A549 (cell line): ENCODE measurements at regions not wholly inside any gene's neighbourhood (a gene's known extent, or its start where the extent isn't known, plus 50 kb on each side); places are given as distances from the start of the nearest gene placed in this dataset.

Experiments
- ATAC-seq, 2 experiments: fragments of 200-7000 bp in 1 of 2; fragments of >200 bp in 1 of 2; cut with Nextera tagmentation in 1 of 2; cut with Tn5 transposase in 1 of 2; 3 replicates each; pipeline versions ENCODE4 v1.8.0 to v1.9.1; 2018 to 2020; ENCODE audit warnings: mild to moderate bottlenecking in 1 of 2, moderate library complexity in 1 of 2
- CTCF ChIA-PET: fragments of 300-600 bp; sonication (Branson Sonifier 250); formaldehyde crosslinking; extraction: SDS; loops from one replicate; lab custom pipeline; 2021; ENCODE audit warnings: antibody characterized with exemption, inconsistent platforms; lab: Yijun Ruan, JAX
- POLR2A ChIA-PET: fragments of 350-600 bp; formaldehyde crosslinking; extraction: SDS; loops from one replicate; lab custom pipeline; 2021; ENCODE audit warnings: antibody characterized with exemption, inconsistent platforms; lab: Yijun Ruan, JAX
- DNase-seq, 2 experiments: peaks; one replicate each; pipeline versions ENCODE4 v3.0.0 to v3.0.0-alpha.2; 2011 to 2016; ENCODE audit warnings: low read depth in 1 of 2, low spot score in 1 of 2
- FAIRE-seq: peaks from 2 replicates; lab custom pipeline; 2011; peaks lifted over from hg19 to GRCh38; lab: Jason Lieb, UNC
- H3K27ac ChIP-seq, 2 experiments: fragments of >200 bp; sonication (Bioruptor Twin); formaldehyde crosslinking; 3 replicates each; pipeline ENCODE4 v1.5.1; 2016 to 2017
- H3K4me1 ChIP-seq: fragments of >200 bp; sonication (Bioruptor Twin); formaldehyde crosslinking; 3 replicates; pipeline ENCODE4 v1.6.1; 2016
- H3K4me2 ChIP-seq: fragments of >200 bp; sonication (Bioruptor Twin); formaldehyde crosslinking; 3 replicates; pipeline ENCODE4 v1.6.1; 2016
- H3K4me3 ChIP-seq: fragments of >200 bp; sonication (Bioruptor Twin); formaldehyde crosslinking; 3 replicates; pipeline ENCODE4 v1.5.1; 2016
- H3K9me3 ChIP-seq: fragments of >200 bp; sonication (Bioruptor Twin); formaldehyde crosslinking; 3 replicates; pipeline ENCODE4 v1.6.1; 2016
- CBX2 ChIP-seq: fragments of 200-600 bp; sonication (generic); IDR thresholded peaks from 2 replicates; pipeline ENCODE4 v1.6.1; 2016; ENCODE audit warnings: low read depth, mild to moderate bottlenecking, borderline replicate concordance
- CEBPB ChIP-seq, 2 experiments: fragments of >200 bp in 1 of 2; sonication (Bioruptor Twin) in 1 of 2; formaldehyde crosslinking in 1 of 2; IDR thresholded peaks; 2 replicates each; pipeline ENCODE4 v1.6.1; 2012 to 2016
- CHD4 ChIP-seq: fragments of 200-600 bp; sonication (generic); IDR thresholded peaks from 2 replicates; pipeline ENCODE4 v1.6.1; 2016; ENCODE audit warnings: antibody characterized with exemption, mild to moderate bottlenecking, borderline replicate concordance
- E2F6 ChIP-seq: IDR thresholded peaks from 2 replicates; pipeline ENCODE4 v1.6.1; 2012; ENCODE audit warnings: low read depth, borderline replicate concordance
- ELK1 ChIP-seq: fragments of 150-350 bp; IDR thresholded peaks from 2 replicates; pipeline ENCODE4 v1.6.1; 2014; ENCODE audit warnings: low read depth, mild to moderate bottlenecking, low read length
- EP300 ChIP-seq, 2 experiments: fragments of >200 bp; sonication (Bioruptor Twin); formaldehyde crosslinking; IDR thresholded peaks; 2 replicates in 1 of 2; 3 replicates in 1 of 2; pipeline ENCODE4 v1.6.1; 2016 to 2017
- ESRRA ChIP-seq: fragments of 150-350 bp; IDR thresholded peaks from 2 replicates; pipeline ENCODE4 v1.6.1; 2014; ENCODE audit warnings: mild to moderate bottlenecking, low read length, borderline replicate concordance
- FOSL2 ChIP-seq, 2 experiments: fragments of 450-650 bp in 1 of 2; fragments of >200 bp in 1 of 2; sonication (Bioruptor Twin) in 1 of 2; formaldehyde crosslinking; IDR thresholded peaks; 2 replicates each; pipeline versions ENCODE4 v1.5.0 to v1.6.1; 2016 to 2020; ENCODE audit warnings: mild to moderate bottlenecking in 1 of 2, moderate library complexity in 1 of 2
- FOXS1 ChIP-seq: fragments of 250-450 bp; sonication (Bioruptor Pico); IDR thresholded peaks from 2 replicates; pipeline ENCODE4 v1.5.0; 2020; ENCODE audit warnings: mild to moderate bottlenecking, moderate library complexity
- HEYL ChIP-seq: fragments of 250-450 bp; sonication (Bioruptor Pico); IDR thresholded peaks from 2 replicates; pipeline ENCODE4 v1.8.0; 2021; ENCODE audit warnings: mild to moderate bottlenecking, moderate library complexity
- HMGXB4 ChIP-seq: fragments of 250-450 bp; sonication (Bioruptor Pico); IDR thresholded peaks from 2 replicates; pipeline ENCODE4 v1.5.0; 2021; ENCODE audit warnings: mild to moderate bottlenecking, moderate library complexity, borderline replicate concordance
- HOXA7 ChIP-seq: fragments of 250-450 bp; sonication (Bioruptor Pico); IDR thresholded peaks from 2 replicates; pipeline ENCODE4 v1.5.0; 2020; ENCODE audit warnings: mild to moderate bottlenecking, moderate library complexity
- HOXB13 ChIP-seq: fragments of 250-450 bp; sonication (Bioruptor Pico); IDR thresholded peaks from 2 replicates; pipeline ENCODE4 v1.5.0; 2020; ENCODE audit warnings: low read depth, mild to moderate bottlenecking, moderate library complexity
- HOXB5 ChIP-seq: fragments of 250-450 bp; sonication (Bioruptor Pico); IDR thresholded peaks from 2 replicates; pipeline ENCODE4 v1.5.0; 2020; ENCODE audit warnings: mild to moderate bottlenecking, moderate library complexity
- JUNB ChIP-seq: fragments of >200 bp; sonication (Bioruptor Twin); formaldehyde crosslinking; IDR thresholded peaks from 2 replicates; pipeline ENCODE4 v1.6.1; 2016
- KDM1A ChIP-seq: fragments of 200-600 bp; sonication (generic); IDR thresholded peaks from 2 replicates; pipeline ENCODE4 v1.6.1; 2016; ENCODE audit warnings: low read depth, mild to moderate bottlenecking
- MAFK ChIP-seq: fragments of 450-650 bp; IDR thresholded peaks from 2 replicates; pipeline ENCODE4 v1.6.1; 2014; ENCODE audit not compliant: partially characterized antibody
- MYC ChIP-seq: IDR thresholded peaks from 2 replicates; pipeline ENCODE4 v1.6.1; 2012; ENCODE audit warnings: mild to moderate bottlenecking, inconsistent platforms, low read length, improper control_type of control experiment, borderline replicate concordance
- NFE2L2 ChIP-seq: fragments of 150-350 bp; conservative IDR thresholded peaks from 2 replicates; pipeline ENCODE4 v1.6.1; 2014; ENCODE audit warnings: low read length
- NR3C1 ChIP-seq: fragments of >200 bp; sonication (Bioruptor Twin); formaldehyde crosslinking; IDR thresholded peaks from 3 replicates; pipeline ENCODE4 v1.6.1; 2017
- PHF8 ChIP-seq: fragments of 200-600 bp; sonication (generic); IDR thresholded peaks from 2 replicates; pipeline ENCODE4 v1.6.1; 2016; ENCODE audit warnings: low read depth, mild to moderate bottlenecking, antibody characterized with exemption, moderate library complexity, borderline replicate concordance
- POLR2A ChIP-seq: IDR thresholded peaks from 2 replicates; pipeline ENCODE4 v1.6.1; 2012; ENCODE audit warnings: mild to moderate bottlenecking, low read length
- RARB ChIP-seq: fragments of 250-450 bp; sonication (Bioruptor Pico); IDR thresholded peaks from 2 replicates; pipeline ENCODE4 v1.8.0; 2021; ENCODE audit warnings: mild to moderate bottlenecking, moderate library complexity
- RFX5 ChIP-seq: fragments of 450-650 bp; IDR thresholded peaks from 2 replicates; pipeline ENCODE4 v1.7.1; 2014; ENCODE audit warnings: antibody characterized with exemption, mild to moderate bottlenecking, moderate library complexity
- RNF2 ChIP-seq: fragments of 200-600 bp; sonication (generic); IDR thresholded peaks from 2 replicates; pipeline ENCODE4 v1.6.1; 2016; ENCODE audit warnings: low read depth, mild to moderate bottlenecking, antibody characterized with exemption, moderate library complexity, borderline replicate concordance
- TFCP2L1 ChIP-seq: fragments of 250-450 bp; sonication (Bioruptor Pico); IDR thresholded peaks from 2 replicates; pipeline ENCODE4 v1.5.0; 2021; ENCODE audit warnings: mild to moderate bottlenecking
- ZC3H11A ChIP-seq: fragments of 450-650 bp; IDR thresholded peaks from 2 replicates; pipeline ENCODE4 v1.6.1; 2014; ENCODE audit warnings: antibody characterized with exemption, mild to moderate bottlenecking
- ZNF302 ChIP-seq: fragments of 250-450 bp; sonication (Bioruptor Pico); IDR thresholded peaks from 2 replicates; pipeline ENCODE4 v1.9.0; 2021; ENCODE audit warnings: inconsistent platforms, mild to moderate bottlenecking, moderate library complexity
- WGBS: methylation state at CpG from one replicate; pipeline ENCODE4 v1.1.6; 2017; ENCODE audit errors: missing lambda C conversion rate; 5-methylcytosine and 5-hydroxymethylcytosine counted together
- TF ChIP-seq, protein P1 (sequence below): fragments of 250-450 bp; sonication (Bioruptor Pico); IDR thresholded peaks from 2 replicates; pipeline ENCODE4 v1.5.0; 2020; ENCODE audit warnings: low read depth, mild to moderate bottlenecking, moderate library complexity

DNA sequence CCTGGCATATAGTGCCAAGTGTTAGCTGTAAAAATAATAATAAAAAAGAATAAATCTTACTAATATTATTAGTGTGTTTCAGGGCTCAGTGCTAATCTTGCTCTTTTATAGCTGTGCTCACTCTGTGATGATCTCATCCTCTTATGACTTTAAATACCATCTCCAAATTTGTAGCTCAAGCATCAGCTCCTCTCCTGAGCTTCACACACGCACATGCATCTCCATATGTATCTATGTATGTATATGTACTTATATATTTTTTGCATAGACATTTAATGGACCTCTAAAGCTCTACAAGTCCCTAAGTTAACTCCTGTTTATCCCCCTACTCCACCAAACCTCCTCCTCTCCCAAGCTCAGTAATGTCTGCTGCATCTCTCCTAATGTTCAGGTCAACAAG lies 170.8 kb upstream of the NR3C1 start:
- no peaks in the 10 kb centered on the region for H3K9me3 ChIP-seq
- no peak overlapping the region for H3K4me2 ChIP-seq
- ATAC-seq (no peak), DNase-seq (no peak), FAIRE-seq (no peak)
- CTCF ChIA-PET = interaction anchor here (0.7 to 2.3 kb wide), 7 partner anchors 8 to 53 kb away, joined by 3 to 7 read pairs (median 4); no protein-coding TSS in a partner anchor
- no peak for TF ChIP-seq RARB
- no peak for TF ChIP-seq ESRRA
- TF ChIP-seq EP300 (IDR thresholded peaks at IDR 0.05) = no peak
- TF ChIP-seq FOSL2 (IDR thresholded peaks at IDR 0.05) = no peak
- no peak for TF ChIP-seq FOSL2 (CRISPR knock-in tag; IDR thresholded peaks at IDR 0.05)
- TF ChIP-seq JUNB = no peak
- no peak for TF ChIP-seq ZC3H11A
- TF ChIP-seq RNF2 = no peak
- TF ChIP-seq, protein P1, sequence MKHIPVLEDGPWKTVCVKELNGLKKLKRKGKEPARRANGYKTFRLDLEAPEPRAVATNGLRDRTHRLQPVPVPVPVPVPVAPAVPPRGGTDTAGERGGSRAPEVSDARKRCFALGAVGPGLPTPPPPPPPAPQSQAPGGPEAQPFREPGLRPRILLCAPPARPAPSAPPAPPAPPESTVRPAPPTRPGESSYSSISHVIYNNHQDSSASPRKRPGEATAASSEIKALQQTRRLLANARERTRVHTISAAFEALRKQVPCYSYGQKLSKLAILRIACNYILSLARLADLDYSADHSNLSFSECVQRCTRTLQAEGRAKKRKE (CRISPR knock-in tag) = no peak
- no peak for TF ChIP-seq NR3C1
- TF ChIP-seq HOXA7 = no peak
- no peak for TF ChIP-seq TFCP2L1 (CRISPR knock-in tag)
- TF ChIP-seq HMGXB4 = no peak
- no peak for TF ChIP-seq HOXB5
- TF ChIP-seq PHF8 = no peak
- no peak for TF ChIP-seq RFX5
- no peak for TF ChIP-seq FOXS1 (CRISPR knock-in tag)
- TF ChIP-seq MAFK = no peak
- TF ChIP-seq MYC = no peak
- TF ChIP-seq KDM1A = no peak
- TF ChIP-seq CEBPB (IDR thresholded peaks at IDR 0.05) = no peak
- POLR2A ChIA-PET = no interaction called here
- H3K4me1 ChIP-seq = peaks cover 18% of the 10 kb centered on the region; the same call in 2 of the 3 replicates
- H3K27ac ChIP-seq = peak overlapping the region in 1 of 2 experiments; percentile 58; a peak in 1 of 6 replicates
- 94% methylated on average over 1 of the region's 1 CpG for WGBS
- no peak overlapping the region for H3K4me3 ChIP-seq

GRCh38 chr5:143573568-143574170 lies 170.2 kb upstream of the NR3C1 start:
- Histone ChIP-seq H3K4me3 (no peak overlapping the region), H3K4me2 (no peak overlapping the region)
- WGBS = 97% methylated on average over 3 of the region's 3 CpGs
- no peak for TF ChIP-seq MAFK
- no peak for TF ChIP-seq HOXB5
- no peak for TF ChIP-seq NFE2L2
- TF ChIP-seq FOXS1 (CRISPR knock-in tag) = no peak
- no peak for TF ChIP-seq HOXB13 (CRISPR knock-in tag)
- no peak for TF ChIP-seq EP300 (IDR thresholded peaks at IDR 0.05)
- TF ChIP-seq E2F6 = no peak
- no peak for TF ChIP-seq CBX2
- TF ChIP-seq CHD4 = no peak
- no peak for TF ChIP-seq POLR2A
- TF ChIP-seq ELK1 = no peak
- TF ChIP-seq CEBPB (IDR thresholded peaks at IDR 0.05) = no peak
- TF ChIP-seq NR3C1 = no peak
- no peak for TF ChIP-seq HEYL (CRISPR knock-in tag)
- TF ChIP-seq ZNF302 (CRISPR knock-in tag) = no peak
- no peak for TF ChIP-seq HOXA7
- no peak for TF ChIP-seq MYC
- no peak for TF ChIP-seq ESRRA
- no peak for TF ChIP-seq FOSL2 (IDR thresholded peaks at IDR 0.05)
- no peak for TF ChIP-seq FOSL2 (CRISPR knock-in tag; IDR thresholded peaks at IDR 0.05)
- TF ChIP-seq, all 56 proteins: peak for 0
- no peak for FAIRE-seq
- ATAC-seq = no peak
- DNase-seq = no peak
- peak overlapping the region in 1 of 2 experiments; percentile 27; a peak in 3 of 6 replicates for H3K27ac ChIP-seq
- H3K9me3 ChIP-seq = no peaks in the 10 kb centered on the region
- ChIA-PET CTCF (interaction anchor here (0.6 to 2.3 kb wide), 8 partner anchors 8 to 52 kb away, joined by 3 to 7 read pairs (median 4); no protein-coding TSS in a partner anchor), POLR2A (no interaction called here)
- peaks cover 19% of the 10 kb centered on the region; the same call in 2 of the 3 replicates for H3K4me1 ChIP-seq
